GM21360 (cell line): ENCODE measurements at regions not wholly inside any gene's neighbourhood (a gene's known extent, or its start where the extent isn't known, plus 50 kb on each side); places are given as distances from the start of the nearest gene placed in this dataset.

ENCODE experiments used
- ATAC-seq: cut with Tn5 transposase; IDR thresholded peaks from one replicate; pipeline ENCODE4 v1.9.1; 2021; ENCODE audit warnings: mild to moderate bottlenecking, moderate library complexity; ENCODE audit not compliant: unreplicated experiment

DNA sequence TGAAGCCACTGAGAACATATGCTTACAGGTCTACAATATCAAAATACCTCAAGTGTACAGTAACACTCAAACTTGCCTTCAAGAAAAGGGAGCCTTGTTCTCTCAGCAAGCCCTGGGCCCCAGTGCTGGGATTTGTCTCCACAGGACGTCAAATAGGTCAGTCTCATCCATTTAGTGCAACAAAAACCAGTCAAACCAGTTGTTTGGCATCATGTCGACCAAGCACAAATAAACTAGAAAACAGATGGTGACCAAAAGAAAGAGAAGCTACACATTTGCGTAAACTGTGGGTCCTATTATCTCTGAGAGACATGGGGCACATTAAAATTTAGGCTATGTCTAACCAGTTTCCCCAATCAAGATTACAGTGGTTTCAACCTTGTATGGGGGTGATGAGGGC lies 182.6 kb upstream of the PKDCC start:
- ATAC-seq, result no peak

DNA sequence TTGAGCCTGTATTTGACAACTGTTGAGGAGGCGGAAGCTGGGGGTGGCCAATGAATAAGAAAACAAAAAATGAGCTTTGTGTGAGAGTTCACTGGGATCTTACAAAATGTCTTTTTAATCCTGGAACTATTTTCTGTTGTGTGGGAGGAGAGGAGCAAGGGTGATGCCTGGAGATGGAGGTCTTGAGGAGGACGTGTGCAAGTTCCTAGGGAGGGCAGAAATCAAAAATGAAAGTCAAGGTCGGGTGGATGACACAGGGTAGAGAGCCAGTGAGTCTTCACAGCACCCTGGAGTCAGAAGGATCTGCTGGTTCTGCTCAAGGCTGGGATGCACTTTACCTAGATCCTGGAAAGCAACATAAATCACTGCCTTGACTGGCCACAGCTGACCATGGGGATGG lies 180.3 kb upstream of the PKDCC start:
- no peak for ATAC-seq

DNA sequence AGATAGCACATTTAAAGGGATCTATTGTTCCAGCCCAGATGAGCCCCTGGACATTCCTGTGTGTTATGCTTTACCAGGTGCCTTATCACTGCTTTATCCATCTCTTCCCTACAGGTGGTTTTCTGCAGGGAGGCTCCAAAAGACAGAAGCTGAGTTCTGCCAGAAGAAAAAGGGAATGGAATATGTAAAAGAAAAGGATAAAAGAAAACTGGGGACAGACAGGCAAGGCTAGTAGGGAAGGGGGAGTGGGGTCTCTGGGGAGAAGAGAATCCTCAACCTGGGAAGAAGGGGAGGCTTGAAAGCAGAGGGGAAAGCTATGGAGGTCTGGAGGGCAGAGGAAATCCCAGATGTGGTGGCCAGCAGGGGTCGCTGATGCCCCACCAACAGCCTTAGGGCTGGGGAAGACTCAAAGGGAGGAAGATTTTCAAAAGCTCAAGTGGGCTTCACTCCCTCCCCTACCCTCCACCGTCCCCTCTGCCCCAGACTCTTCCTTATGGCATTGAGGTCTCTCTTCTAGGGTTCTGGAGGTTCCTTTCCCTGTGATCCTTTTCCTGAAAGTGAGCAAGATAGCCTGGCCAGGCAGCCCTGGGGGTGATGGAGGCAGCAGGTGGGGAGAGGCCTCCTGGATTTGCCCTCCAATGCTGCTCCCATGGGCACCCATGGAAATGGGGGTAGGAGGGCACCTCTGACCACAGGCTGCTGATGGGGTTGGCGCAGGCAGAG lies 178.1 kb upstream of the PKDCC start:
- ATAC-seq, result peak; percentile 74

DNA sequence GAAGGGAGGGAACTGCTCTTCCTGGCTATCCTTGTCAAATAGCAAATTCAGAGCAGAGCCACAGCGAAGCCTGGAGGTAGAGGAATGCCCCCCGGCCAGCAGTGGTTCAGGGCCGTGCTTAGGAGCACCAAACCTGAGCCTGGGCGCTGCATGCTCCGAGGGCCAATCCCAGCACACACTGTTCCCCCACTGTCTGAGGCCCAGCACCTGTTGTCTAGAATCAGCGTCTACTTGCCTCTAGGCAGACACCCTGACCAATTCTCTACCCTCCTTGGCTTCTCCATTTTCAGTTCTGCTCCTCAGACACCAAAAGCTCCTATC lies 177.6 kb upstream of the PKDCC start:
- no peak for ATAC-seq

DNA sequence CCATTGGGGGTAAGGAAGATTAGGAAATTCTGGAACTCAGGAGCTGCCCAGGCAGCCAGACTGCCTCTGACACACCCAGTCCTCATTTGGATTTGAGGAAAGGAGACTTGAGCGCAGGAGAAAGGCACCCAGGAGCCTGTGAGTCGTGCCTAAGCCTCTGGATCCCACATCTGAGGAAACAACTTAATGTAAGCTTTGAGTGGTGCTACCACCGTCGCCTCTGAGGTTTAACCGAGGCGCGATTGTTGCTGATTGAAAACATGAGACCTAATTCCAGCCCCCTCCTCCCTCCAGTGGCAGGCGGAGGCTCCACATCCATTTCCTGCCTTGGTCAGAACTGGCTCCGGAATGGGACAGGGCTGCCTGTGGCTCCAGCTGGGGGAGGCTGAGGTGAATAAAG lies 176.7 kb upstream of the PKDCC start:
- no peak for ATAC-seq

DNA sequence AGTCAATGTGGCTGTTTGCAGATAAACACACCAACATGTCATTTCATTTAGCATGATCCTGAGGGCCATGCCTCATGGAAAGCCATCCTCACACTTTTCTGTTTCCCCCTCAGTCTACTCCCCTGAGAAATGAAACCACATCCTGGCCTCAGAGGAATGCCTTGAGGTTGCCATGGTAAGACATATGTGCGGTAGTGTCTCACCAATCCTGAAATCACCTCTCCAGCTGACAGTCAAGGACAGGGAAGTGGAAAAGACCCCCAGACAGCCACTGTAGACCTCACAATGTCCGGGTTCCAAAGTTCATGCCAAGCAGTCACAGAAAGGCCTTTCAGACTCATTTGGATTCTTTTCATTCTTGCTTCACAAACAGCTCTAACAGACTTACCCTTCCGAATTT lies 175.2 kb upstream of the PKDCC start:
- ATAC-seq, result no peak

DNA sequence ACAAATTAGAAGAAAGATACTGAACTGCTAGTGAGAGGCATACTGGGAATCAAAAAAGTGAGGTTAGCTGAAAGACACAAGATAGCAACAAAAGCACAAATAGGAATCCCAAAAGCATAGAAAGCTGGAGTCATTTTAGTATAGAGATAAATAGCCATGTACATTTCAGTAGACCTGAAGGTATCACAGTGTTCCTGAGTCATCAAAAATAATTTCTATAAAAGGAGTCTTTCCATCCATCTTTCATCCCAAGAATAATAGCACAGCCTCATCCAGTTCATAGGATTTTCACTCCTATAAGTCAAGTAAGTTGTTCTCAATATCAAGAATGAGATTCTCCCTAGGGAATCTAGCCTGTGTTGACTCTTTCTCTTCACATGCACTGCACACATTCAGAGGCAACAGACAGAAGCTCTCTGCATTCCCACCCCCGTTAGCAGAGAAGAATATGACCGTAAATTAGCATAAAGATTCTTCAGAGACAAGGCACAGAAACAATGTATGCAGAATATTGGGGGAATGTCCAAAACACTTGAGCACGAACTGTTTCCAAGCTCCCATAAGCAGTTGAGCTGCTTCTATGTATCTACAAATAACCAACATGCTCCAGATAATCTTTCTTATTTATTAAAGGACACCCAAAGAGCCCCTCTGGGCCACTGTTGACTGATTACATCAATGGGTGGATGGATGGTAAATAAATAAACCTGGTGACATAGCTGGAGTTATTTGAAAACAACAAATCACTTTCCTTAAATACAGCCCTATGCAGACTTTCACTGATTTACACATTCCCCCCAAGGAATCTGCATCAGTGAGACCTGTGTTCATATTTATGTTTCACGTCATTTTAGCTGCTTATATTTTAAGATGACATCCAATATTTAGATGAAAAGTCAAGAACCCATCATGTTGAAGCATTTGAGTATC lies 174.5 kb upstream of the PKDCC start:
- ATAC-seq, result no peak

DNA sequence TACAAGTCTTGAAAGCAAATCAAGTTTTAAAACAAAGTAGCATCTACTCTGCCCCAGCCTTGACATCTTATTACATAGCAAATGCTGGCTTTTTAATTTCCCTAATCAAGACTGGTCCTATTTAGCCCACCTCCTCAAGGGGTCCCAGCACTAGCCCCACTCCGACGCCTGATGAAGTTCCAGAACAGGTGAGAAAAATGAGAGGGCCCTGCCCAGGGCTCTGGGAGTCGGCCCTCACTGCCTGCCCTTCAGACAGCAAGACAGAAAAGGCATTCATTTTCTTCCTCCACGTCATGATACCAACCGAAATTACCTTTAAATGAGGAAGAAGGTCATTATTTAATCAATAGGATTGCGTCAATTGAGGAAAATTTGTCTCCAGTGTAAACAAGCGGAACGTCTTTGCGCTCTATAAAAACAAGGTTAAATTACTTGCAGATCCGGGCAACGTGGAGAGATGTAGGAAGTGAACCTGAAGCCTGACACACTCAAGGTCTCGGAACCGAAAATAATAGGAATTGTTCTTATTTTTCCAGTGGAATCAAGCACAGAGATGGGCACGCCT lies 170.6 kb upstream of the PKDCC start:
- no peak for ATAC-seq

DNA sequence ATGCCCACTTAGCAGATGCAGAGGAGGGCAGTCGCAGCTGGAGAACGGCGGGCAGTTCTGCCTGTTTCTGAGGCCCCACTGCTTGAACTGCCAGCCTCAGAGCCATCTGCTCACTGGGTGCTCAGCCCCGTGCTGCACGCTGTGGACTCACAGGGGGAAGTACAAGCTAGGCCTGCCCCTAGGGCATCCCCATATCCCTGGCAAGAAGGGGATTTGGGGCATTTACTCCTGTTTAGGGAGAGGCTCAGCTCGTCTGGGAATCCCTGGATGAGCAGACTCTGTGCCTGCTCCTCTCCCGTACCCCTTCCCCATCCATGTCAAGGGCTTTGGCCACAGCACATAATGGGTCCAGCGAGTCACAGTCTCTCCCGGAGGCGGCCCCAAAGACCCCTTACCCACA lies 169.8 kb upstream of the PKDCC start:
- ATAC-seq, result no peak

DNA sequence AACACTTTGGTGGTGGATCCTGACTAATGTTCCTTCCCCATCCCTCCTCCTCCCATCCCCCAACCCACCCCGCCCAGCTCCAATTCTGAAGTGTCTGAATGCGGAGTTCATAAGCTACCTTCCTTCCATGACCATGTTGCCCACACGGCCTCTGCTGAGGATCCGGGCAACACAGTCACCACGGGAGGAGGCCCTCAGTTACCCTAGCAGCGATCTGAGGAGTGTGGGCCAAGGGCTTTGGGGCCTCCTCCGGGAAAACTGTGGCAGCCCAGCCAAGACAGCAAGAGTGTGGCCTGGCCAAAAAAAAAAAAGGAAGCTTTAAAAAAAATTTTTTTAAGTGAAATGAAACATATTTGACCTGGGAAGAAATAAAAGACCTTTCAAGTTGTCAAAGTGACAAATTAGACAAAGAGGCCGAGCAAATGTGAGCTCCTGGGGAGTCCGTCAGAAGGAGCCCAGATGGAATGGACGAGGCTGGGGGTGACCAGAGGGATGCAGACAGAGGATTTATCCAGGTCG lies 169.0 kb upstream of the PKDCC start:
- ATAC-seq, result no peak

DNA sequence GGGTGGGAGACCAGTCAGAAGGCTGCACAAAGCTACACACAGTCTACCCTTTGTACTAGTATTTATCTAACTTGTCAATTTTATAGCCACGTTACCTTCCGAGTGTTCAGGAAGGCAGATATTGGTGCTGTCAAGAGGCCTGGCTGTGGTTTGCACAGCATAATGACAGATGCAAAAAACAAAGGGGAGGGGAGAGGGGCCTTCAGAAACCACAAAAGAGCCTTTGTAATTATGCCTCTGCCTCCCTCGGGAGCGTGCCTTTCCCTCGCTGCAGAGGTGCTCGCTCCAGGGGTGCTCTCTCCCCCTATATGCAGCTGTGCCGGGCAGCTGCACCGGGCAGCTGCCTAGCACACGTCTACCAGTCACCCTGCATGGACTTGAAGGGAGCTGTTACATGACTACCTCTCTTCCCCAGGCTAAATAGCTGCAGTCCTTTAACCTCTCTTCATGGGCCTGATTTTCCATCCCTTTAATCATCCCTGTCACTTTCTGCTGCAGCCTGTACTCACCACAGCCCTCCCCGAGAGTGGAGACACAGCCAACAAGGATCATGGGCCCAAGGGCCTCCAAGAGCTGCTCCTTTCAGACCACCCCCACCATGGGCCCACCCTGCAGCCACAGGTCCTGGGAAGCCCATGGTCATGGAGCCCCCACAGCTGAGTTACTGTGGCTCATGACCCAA lies 168.4 kb upstream of the PKDCC start:
- no peak for ATAC-seq

DNA sequence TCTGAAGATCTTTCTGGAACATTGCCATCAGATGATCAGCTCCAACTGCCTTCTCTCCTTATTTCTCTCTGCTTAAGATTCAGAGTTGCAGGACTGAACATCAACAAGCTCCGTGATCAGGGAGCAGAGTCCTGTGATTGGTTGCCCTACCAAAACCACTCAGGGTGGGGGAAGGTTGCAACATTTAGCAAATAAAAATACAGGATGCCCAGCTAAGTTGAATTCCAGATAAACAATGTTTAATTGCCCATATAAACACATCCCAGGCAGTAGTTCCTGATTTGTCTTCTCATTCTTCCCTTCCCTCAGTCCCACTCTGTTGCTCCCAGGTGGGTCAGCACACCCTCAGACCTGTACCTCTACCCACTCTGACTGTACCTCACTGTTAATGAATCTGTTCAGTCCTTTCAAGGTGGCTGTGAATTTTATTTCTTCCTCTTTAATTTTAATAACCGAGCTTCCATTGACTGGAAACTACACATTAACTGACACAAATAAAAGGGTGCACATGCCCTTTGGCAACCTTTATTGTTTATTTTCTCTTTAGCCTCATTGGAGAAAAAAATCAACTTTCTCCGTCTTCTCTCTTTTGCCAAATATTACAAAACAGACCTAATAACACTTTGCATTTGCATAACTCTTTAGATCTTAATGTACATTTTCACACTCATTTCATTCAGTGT lies 167.1 kb upstream of the PKDCC start:
- no peak for ATAC-seq

DNA sequence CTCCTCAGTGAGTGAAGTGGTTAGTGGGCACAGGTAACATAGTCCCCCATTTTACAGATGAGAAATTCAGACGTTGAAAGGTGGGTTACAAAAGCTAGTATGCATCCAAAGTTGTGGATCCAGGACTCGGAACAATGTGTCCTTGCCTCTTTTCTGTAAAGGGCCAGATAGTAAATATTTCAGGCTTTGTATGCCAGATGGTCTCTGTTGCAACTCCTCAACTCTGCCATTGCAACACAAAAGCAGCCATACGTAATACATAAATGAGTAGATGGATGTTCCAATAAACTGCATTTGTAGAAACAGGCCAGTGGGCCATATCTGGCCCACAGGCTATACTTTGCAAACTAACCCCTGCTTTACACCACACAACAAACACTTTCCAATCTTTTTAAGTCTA lies 166.6 kb upstream of the PKDCC start:
- ATAC-seq, result no peak

DNA sequence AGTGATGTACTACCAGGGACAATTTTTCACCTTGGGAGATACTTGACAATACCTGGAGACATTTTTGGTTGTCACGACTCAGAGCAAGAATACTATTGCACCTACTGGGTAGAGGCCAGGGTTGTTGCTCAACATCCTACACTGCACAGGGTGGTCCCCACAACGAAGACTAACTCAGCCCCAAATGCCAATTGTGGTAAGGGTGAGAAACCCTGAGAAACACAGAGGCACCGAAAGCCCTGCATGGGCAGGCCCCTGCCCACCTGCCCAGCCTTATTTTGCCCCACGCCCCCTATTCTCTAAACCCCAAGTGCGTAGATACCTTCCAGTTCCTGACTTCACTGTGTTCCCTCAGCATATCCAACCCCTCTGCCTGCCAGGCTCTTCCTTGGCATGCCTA lies 163.1 kb upstream of the PKDCC start:
- no peak for ATAC-seq

DNA sequence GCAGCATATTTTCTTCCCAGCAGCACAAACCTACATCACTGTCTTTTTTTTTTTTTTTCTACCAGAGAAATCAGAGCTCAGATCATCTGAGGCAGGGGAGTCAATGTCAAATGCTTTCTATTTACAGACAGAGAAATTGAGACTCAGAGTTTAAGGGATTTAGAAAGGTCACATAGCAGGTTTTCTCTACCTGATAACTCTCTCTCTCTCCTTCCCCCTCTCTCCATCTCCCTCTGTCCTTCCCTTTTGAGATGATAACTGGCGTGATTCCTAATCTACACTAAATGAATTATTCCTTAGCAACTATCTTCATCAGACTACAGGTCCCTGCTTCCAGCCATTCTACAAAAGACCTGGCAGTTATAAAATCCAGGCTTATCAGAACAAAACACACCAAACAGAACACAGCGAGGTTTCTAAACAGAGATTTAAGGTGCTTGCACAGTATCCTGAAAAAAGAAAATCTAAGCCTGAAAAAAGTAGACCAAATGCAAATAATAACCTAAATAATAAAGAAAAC lies 161.6 kb upstream of the PKDCC start:
- no peak for ATAC-seq

DNA sequence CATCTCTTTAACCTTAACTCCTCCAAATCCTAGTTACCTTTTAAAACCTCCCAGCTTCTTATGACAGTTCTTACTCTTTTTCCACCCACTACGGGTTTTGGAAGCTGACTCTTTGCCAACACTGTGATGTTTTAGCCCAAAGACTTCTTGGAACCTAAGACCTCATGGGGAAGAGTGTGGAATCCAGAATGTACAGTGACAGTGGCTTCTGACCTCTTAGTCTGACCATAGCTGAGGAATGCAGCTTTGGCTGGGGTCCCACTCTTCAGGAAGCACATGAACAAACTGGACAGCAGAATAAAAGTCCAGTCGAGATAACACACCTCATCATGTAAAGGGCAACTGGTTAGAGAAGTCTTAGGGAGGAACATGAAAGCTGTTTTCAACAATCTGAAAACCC lies 161.1 kb upstream of the PKDCC start:
- no peak for ATAC-seq

DNA sequence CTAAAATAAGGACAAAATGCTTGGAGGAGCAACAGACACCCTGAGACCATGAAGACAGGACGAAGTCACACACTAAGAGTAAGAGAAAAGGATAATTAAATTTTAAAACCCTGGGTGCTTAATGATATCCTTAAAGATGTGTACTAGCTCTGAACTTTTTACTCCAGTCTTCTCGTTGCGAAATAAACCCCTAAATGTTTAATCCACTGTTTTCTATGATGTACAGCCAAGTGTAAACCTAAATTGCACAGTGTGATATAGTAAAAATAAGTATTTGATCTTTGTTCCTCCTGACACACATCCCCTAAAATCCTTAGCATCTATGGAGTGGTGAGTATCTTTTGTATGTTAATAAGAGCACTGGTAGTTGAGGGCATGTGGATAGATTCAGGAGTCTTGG lies 157.5 kb upstream of the PKDCC start:
- no peak for ATAC-seq

DNA sequence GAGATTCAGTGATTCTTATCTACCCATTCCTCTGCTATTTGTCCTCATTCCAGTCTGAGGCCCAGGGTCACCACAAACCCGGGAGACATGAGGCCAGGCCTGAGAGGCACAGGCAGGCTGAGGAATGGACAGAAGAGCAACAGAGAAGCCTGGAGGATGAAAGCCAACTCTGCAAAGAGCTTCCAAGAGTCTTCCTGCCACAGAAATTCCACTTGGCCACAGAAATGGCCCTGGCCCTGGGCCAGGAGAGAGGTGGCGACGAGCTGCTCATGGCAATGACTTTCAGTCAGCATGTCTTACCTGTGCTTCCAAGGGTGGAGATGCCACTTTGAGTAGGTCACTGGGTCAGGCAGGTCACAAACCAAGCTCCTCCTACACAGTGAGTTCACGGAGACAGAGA lies 155.3 kb upstream of the PKDCC start:
- no peak for ATAC-seq

DNA sequence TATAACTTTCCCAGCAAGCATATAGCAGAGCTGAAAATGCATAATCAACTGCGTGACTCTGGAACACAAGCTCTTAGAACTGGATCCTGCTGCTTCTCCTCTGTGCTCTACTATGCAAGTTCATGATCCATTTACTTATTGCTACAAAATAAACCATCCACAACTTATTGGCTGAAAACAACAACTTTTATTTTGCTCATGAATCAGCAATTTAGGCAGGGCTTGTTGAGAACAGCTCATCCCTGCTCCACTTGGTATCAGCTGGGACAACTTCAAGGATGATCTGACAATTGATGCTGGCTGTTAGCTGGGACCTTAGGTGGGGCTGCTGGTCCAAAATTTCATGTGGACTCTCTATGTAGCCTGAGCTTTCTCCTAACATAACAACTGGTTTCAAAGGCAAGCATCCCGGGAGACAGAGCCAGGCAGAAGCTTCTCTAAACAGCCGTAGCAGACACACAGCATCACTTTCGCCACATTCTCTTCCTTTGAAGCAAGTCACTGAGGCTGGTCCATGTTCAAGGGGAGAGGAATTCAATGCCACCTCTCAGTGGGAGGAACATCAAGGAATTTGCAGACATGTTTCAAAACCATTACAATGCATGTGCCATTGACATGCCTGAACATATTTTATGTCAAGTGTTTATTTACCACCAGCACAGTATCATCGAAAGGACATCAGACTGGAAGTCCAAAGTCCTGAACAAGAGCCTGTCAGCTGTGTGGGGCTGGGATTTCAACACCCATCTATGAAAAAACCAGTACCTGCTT lies 153.1 kb upstream of the PKDCC start:
- ATAC-seq, result no peak

DNA sequence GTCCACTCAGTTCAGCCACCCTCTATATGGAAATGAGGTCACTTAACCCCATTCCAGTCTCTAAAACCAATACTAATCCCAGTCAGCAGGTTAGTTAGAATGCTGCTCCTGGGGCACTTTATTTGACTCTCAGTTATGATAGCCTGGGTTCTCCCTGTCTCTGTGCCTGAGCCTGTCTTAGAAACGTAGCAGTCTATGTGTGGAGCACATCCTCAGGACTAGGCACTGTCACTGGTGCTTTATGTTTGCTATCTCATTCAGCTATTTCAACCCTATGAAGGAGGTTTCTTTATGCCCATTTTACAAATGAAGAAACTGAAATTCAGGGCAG lies 152.5 kb upstream of the PKDCC start:
- ATAC-seq, result no peak
